Cardiac muscle cell (in vitro differentiated cells and primary cell): ENCODE measurements at regions not wholly inside any gene's neighbourhood (a gene's known extent, or its start where the extent isn't known, plus 50 kb on each side); places are given as distances from the start of the nearest gene placed in this dataset.

Experiments
- DNase-seq, 2 donors: peaks; one replicate each; pipeline versions ENCODE4 v3.0.0 to v3.0.0-alpha.2; 2010 to 2017; ENCODE audit warnings: low read depth in 1 of 2, low spot score in 1 of 2
- H3K27ac ChIP-seq: fragments of 200-600 bp; sonication (generic); 2 replicates; pipeline ENCODE4 v1.5.1; 2016
- H3K27me3 ChIP-seq: fragments of 200-600 bp; sonication (generic); 2 replicates; pipeline ENCODE4 v1.6.0; 2016; ENCODE audit warnings: control low read depth
- H3K36me3 ChIP-seq: fragments of 200-600 bp; sonication (generic); 2 replicates; pipeline ENCODE4 v1.5.1; 2016; ENCODE audit warnings: control low read depth
- H3K4me1 ChIP-seq: fragments of 200-600 bp; sonication (generic); 2 replicates; pipeline ENCODE4 v1.8.1; 2017; ENCODE audit warnings: low read depth, mild to moderate bottlenecking, mixed run types
- H3K4me3 ChIP-seq: fragments of 200-600 bp; sonication (generic); 2 replicates; pipeline ENCODE4 v1.5.1; 2016; ENCODE audit warnings: mild to moderate bottlenecking
- H3K9me3 ChIP-seq: fragments of 200-600 bp; sonication (generic); 2 replicates; pipeline ENCODE4 v1.5.1; 2017; ENCODE audit warnings: low read depth, mild to moderate bottlenecking, control low read depth
- TF ChIP-seq, protein P1 (sequence below): IDR thresholded peaks from 2 replicates; pipeline ENCODE4 v1.5.1; 2012; ENCODE audit warnings: low read depth, mild to moderate bottlenecking, low read length

DNA sequence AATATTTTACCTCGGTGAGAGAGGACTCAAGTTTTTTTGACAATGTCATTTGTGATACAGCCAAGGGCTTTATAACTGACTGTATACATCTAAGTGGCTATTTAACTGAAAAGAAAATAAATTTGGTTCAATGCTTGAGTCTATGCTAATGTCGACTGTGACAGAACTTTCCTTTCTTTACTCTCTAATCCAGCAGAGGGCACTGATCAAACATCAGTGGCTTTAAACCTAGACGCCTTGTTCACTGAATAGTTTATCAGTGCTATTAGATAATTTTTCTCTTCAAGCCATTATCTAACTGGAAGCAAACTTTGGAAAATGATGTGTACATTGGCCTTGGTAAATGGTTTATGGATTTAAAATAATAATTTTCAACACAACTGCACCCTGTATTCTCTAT is 285.1 kb downstream of the CHL1 start:
- Histone ChIP-seq H3K36me3 (no peaks in the 10 kb centered on the region), H3K4me3 (no peak overlapping the region), H3K4me1 (peaks cover 9% of the 10 kb centered on the region), H3K27me3 (no peaks in the 10 kb centered on the region), H3K27ac (no peak overlapping the region), H3K9me3 (no peaks in the 10 kb centered on the region)
- peak in 1 of 2 donors; percentile 17 for DNase-seq
- TF ChIP-seq, protein P1, sequence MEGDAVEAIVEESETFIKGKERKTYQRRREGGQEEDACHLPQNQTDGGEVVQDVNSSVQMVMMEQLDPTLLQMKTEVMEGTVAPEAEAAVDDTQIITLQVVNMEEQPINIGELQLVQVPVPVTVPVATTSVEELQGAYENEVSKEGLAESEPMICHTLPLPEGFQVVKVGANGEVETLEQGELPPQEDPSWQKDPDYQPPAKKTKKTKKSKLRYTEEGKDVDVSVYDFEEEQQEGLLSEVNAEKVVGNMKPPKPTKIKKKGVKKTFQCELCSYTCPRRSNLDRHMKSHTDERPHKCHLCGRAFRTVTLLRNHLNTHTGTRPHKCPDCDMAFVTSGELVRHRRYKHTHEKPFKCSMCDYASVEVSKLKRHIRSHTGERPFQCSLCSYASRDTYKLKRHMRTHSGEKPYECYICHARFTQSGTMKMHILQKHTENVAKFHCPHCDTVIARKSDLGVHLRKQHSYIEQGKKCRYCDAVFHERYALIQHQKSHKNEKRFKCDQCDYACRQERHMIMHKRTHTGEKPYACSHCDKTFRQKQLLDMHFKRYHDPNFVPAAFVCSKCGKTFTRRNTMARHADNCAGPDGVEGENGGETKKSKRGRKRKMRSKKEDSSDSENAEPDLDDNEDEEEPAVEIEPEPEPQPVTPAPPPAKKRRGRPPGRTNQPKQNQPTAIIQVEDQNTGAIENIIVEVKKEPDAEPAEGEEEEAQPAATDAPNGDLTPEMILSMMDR, result peak; percentile 25

DNA sequence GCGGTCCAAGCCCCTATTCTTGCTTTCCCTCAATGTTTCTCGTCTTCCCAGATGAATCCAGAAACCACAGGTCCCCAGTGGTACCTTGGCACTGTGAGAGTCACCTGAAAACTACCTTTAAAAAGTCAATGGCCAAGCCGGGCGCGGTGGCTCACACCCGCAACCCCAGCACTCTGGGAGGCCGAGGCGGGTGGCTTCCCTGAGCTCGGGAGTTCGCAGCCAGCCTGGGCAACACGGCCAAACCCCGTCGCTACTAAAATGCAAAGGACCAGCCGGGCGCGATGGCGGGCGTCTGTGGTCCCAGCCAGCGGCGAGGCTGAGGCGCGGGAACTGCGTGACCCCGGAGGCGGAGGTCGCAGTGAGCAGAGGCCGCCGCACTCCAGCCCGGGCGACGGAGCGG is 285.9 kb downstream of the CHL1 start:
- peaks cover 9% of the 10 kb centered on the region for H3K4me1 ChIP-seq
- no peak for DNase-seq
- no peaks in the 10 kb centered on the region for H3K36me3 ChIP-seq
- no peaks in the 10 kb centered on the region for H3K27me3 ChIP-seq
- TF ChIP-seq, protein P1, result no peak
- H3K9me3 ChIP-seq, result no peaks in the 10 kb centered on the region
- no peak overlapping the region for H3K4me3 ChIP-seq
- H3K27ac ChIP-seq, result no peak overlapping the region

DNA sequence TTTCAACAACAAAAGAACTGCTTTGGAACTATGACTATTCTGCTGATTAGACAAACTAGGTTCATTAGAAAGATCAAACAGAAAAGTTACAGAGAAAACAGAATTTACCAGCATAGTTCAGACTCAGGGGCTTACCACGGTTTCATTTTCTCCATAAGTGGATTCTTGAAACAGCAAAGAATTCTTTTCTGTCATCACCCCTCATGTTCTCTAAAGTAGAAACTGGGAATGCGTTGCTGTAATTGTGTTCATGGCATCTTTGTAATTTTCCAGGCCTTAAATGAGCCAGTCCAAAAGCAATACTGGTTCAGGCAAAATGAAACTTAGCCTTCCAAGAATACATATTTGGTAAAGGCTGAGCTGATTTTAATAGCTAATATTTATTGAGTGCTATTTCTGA is 287.8 kb downstream of the CHL1 start:
- H3K27me3 ChIP-seq, result no peaks in the 10 kb centered on the region
- TF ChIP-seq, protein P1, result no peak
- peak; percentile 19 to 45 for DNase-seq
- peaks cover 9% of the 10 kb centered on the region for H3K4me1 ChIP-seq
- peak overlapping the region; percentile 9 for H3K27ac ChIP-seq
- no peaks in the 10 kb centered on the region for H3K36me3 ChIP-seq
- H3K4me3 ChIP-seq, result no peak overlapping the region
- H3K9me3 ChIP-seq, result no peaks in the 10 kb centered on the region

DNA sequence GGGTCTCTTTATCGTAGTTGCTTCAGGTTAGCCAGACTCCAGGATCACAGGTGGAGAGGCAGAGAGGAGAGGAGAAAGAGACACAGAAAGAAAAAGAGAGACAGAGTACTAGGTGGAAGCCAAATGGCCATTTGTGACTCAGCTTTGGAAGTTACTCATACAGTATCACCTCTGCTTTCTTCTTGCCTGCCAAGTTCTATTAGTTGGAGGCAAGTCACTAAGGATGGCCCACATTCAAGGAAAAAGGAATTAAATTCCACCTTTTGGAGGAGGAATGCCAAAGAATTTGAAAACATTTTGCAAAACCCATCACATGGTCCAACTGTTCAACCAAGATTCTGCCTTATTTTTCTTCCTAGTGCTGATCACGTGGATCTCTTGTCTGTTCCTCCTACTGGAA is 291.1 kb downstream of the CHL1 start:
- TF ChIP-seq, protein P1, result no peak
- no peak overlapping the region for H3K4me3 ChIP-seq
- H3K4me1 ChIP-seq, result peaks cover 11% of the 10 kb centered on the region
- H3K36me3 ChIP-seq, result no peaks in the 10 kb centered on the region
- no peak overlapping the region for H3K27ac ChIP-seq
- no peaks in the 10 kb centered on the region for H3K9me3 ChIP-seq
- H3K27me3 ChIP-seq, result no peaks in the 10 kb centered on the region
- DNase-seq, result no peak

DNA sequence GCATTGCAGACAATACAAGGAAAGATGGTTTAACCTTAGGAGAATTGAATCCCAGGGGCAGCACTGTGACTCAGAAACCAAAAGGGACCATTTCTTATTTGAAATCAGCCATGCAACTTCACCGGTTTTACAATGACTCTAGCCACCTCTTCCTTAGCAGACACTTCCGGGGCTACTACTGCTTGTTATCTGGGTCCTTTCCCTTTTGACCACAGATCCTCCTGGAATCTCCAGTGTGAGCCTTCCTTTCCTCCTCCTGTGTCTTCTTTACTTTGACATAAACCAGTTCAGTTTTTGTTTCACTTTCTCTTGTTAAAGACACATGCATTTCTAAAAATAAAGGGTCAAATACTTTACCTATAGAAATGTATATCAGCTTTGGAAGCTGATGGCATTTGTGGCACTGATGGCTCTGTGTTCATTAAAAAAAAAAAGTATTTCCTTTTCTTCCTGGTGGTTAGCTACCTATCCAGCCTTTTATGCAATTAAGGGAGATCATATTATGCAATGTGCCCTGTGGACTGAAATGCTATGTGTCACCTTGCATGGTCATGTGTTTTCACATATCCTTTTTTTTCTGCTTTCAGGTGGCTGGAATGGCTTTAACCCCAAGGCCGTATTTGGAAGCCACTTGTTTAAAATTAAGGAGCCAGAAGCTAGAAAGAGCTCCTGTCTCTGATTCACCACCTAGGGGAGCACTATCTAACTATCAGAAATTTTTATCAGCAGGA is 296.2 kb downstream of the CHL1 start:
- TF ChIP-seq, protein P1, result no peak
- Histone ChIP-seq H3K4me1 (peaks cover 5% of the 10 kb centered on the region), H3K27me3 (no peaks in the 10 kb centered on the region), H3K36me3 (no peaks in the 10 kb centered on the region), H3K9me3 (no peaks in the 10 kb centered on the region), H3K4me3 (no peak overlapping the region), H3K27ac (no peak overlapping the region)
- DNase-seq, result no peak

DNA sequence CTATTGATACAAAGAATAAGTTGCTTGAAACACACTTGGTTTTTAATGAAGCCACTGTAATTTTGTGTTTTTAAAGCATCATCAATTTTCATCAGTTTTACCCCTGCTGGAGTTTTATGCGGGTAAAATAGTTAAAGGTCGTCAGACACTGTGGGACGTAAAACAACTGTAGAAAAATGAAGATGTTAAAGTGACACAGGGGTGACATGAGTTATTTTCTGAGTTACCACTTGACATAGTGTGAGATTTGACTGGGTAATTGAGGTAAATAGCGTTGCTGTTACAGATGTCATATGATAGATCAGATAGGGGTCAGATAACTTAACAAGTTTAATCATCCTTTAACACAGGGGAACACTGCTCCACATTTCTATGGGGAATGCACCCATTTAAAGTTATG is 297.6 kb downstream of the CHL1 start:
- H3K4me3 ChIP-seq, result no peak overlapping the region
- H3K27ac ChIP-seq, result no peak overlapping the region
- no peak for DNase-seq
- no peaks in the 10 kb centered on the region for H3K36me3 ChIP-seq
- TF ChIP-seq, protein P1, result no peak
- no peaks in the 10 kb centered on the region for H3K9me3 ChIP-seq
- H3K27me3 ChIP-seq, result no peaks in the 10 kb centered on the region
- peaks cover 5% of the 10 kb centered on the region for H3K4me1 ChIP-seq
